RPMI7951 (cell line): ENCODE measurements at regions not wholly inside any gene's neighbourhood (a gene's known extent, or its start where the extent isn't known, plus 50 kb on each side); places are given as distances from the start of the nearest gene placed in this dataset.
"Not testable (repeated sequence)": the region's sequence is repeated elsewhere in the genome, so short reads cannot be mapped to it uniquely, and the experiment has no call there.

Experiments used
- DNase-seq: peaks from one replicate; pipeline ENCODE4 v3.0.0-alpha.2; 2012; ENCODE audit warnings: low read depth

GRCh38 chr11:16605894-16606783 is 132.3 kb upstream of the C11orf58 start:
- peak; percentile 72 for DNase-seq

- no peak for DNase-seq
Observed at GRCh38 chr11:16605389-16605893, 133.0 kb upstream of the C11orf58 start.

GRCh38 chr11:16604794-16605388 is 133.6 kb upstream of the C11orf58 start:
- peak; percentile 25 for DNase-seq

GRCh38 chr11:16603890-16604793 is 134.3 kb upstream of the C11orf58 start:
- DNase-seq, result no peak

GRCh38 chr11:16603245-16603644 is 135.2 kb upstream of the C11orf58 start:
- no peak for DNase-seq

- DNase-seq, result no peak
Observed at GRCh38 chr11:16598906-16599305, 139.5 kb upstream of the C11orf58 start.

GRCh38 chr11:16598032-16598431 is 140.4 kb upstream of the C11orf58 start:
- DNase-seq, result no peak

GRCh38 chr11:16596231-16596630 is 142.2 kb upstream of the C11orf58 start:
- no peak for DNase-seq

GRCh38 chr11:16591157-16591556 is 147.3 kb upstream of the C11orf58 start:
- DNase-seq, result no peak

- no peak for DNase-seq
Observed at GRCh38 chr11:16587670-16588069, 150.8 kb upstream of the C11orf58 start.

GRCh38 chr11:16584569-16584968 is 153.9 kb upstream of the C11orf58 start:
- no peak for DNase-seq

GRCh38 chr11:16581078-16581477 is 157.4 kb upstream of the C11orf58 start:
- not testable (repeated sequence) for DNase-seq

- DNase-seq, result no peak
Observed at GRCh38 chr11:16577490-16577889, 161.0 kb upstream of the C11orf58 start.

GRCh38 chr11:16574889-16575288 is 163.6 kb upstream of the C11orf58 start:
- DNase-seq, result not testable (repeated sequence)

- DNase-seq, result no peak
Observed at GRCh38 chr11:16572945-16573344, 165.5 kb upstream of the C11orf58 start.

GRCh38 chr11:16561150-16561549 is 177.3 kb upstream of the C11orf58 start:
- DNase-seq, result no peak

- DNase-seq, result no peak
Observed at GRCh38 chr11:16558494-16558893, 180.0 kb upstream of the C11orf58 start.

GRCh38 chr11:16555956-16556355 is 182.5 kb upstream of the C11orf58 start:
- DNase-seq, result no peak

- no peak for DNase-seq
Observed at GRCh38 chr11:16554361-16554760, 184.1 kb upstream of the C11orf58 start.

GRCh38 chr11:16547879-16548278 is 190.6 kb upstream of the C11orf58 start:
- DNase-seq, result no peak

GRCh38 chr11:16543642-16544041 is 187.3 kb upstream of the SOX6 start:
- DNase-seq, result no peak

- no peak for DNase-seq
Observed at GRCh38 chr11:16542353-16542752, 186.0 kb upstream of the SOX6 start.
